Type B pancreatic cell (in vitro differentiated cells): ENCODE measurements at regions not wholly inside any gene's neighbourhood (a gene's known extent, or its start where the extent isn't known, plus 50 kb on each side); places are given as distances from the start of the nearest gene placed in this dataset.

Experiments used
- DNase-seq: peaks from one replicate; pipeline ENCODE4 v3.0.0; 2021; ENCODE audit warnings: mixed read lengths; ENCODE audit not compliant: unreplicated experiment; ENCODE audit errors: extremely low spot score
- H3K27ac Mint-ChIP-seq: 2 replicates; pipeline ENCODE4 v1.8.0; 2021; ENCODE audit warnings: mild to moderate bottlenecking, mixed read lengths
- H3K27me3 Mint-ChIP-seq: 2 replicates; pipeline ENCODE4 v1.8.0; 2021; ENCODE audit warnings: mixed read lengths
- H3K36me3 Mint-ChIP-seq: 2 replicates; pipeline ENCODE4 v1.8.0; 2021; ENCODE audit warnings: mixed read lengths
- H3K4me1 Mint-ChIP-seq: one replicate; pipeline ENCODE4 v1.8.0; 2021; ENCODE audit warnings: mixed read lengths; ENCODE audit not compliant: unreplicated experiment
- H3K4me3 Mint-ChIP-seq: 2 replicates; pipeline ENCODE4 v1.8.0; 2021; ENCODE audit warnings: mild to moderate bottlenecking, mixed read lengths
- H3K9me3 Mint-ChIP-seq: 2 replicates; pipeline ENCODE4 v1.8.0; 2021; ENCODE audit warnings: mixed read lengths
- CTCF ChIP-seq: fragments of 200-600 bp; sonication (generic); conservative IDR thresholded peaks from 2 replicates; pipeline ENCODE4 v1.5.0; 2021; ENCODE audit warnings: antibody characterized with exemption, mild to moderate bottlenecking

DNA sequence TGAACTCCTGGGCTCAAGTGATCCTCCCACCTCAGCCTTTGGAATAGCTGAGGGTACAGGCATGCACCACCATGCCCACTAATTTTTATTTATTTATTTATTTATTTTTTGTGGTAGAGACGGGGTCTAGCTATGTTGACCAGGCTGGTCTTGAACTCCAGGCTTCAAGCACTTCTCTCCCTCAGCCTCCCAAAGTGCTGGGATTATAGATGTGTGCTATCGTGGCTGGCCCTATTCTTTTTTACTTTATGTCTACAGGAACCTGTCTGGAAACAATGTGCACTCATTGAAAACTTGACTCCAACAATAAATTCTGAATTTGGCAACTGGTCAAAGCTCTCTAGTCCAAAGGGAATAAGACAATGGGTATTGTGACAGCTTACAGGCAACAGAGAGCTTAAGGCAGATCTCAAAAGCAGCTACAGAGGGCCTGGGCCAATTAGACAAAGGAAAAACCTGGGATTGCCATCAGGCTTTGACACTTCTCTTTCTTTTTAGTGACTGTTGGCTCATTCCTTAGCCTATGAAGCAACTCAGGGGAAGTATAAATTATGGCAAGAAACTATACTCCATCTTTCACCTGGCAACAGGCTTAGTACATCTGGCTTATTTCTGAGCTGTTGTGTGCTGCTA, 55.1 kb upstream of the RAPGEF4 start:
- peaks cover 16% of the 10 kb centered on the region for H3K9me3 Mint-ChIP-seq
- no peak overlapping the region for H3K27ac Mint-ChIP-seq
- peaks cover 7% of the 10 kb centered on the region for H3K27me3 Mint-ChIP-seq
- no peak for TF ChIP-seq CTCF
- no peak overlapping the region for H3K4me3 Mint-ChIP-seq
- no peaks in the 10 kb centered on the region for H3K4me1 Mint-ChIP-seq
- no peak for DNase-seq
- H3K36me3 Mint-ChIP-seq: no peaks in the 10 kb centered on the region

DNA sequence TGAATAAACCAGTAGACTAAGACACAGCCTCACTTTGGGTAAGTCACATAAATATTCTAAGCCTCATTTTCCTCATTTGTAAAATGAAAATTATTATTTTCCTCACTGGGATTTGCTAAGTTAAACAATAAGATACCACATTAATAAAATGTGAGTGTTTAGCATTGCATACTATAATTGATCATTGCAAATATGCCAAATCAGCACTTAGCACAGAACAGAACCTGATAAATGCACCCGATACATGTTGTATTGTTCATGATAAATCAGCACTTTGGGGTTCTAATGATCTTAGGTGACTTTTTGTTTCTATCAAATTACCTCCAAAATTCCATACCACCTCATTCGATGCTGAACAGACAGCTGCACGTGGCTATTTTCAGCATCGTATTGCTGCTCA, 50.2 kb upstream of the RAPGEF4 start:
- Mint-ChIP-seq H3K27me3 (no peaks in the 10 kb centered on the region), H3K36me3 (no peaks in the 10 kb centered on the region), H3K9me3 (peaks cover 12% of the 10 kb centered on the region), H3K4me3 (no peak overlapping the region), H3K27ac (no peak overlapping the region), H3K4me1 (no peaks in the 10 kb centered on the region)
- no peak for DNase-seq
- TF ChIP-seq CTCF: no peak
